ENCODE measurements at regions not wholly inside any gene's neighbourhood (a gene's known extent, or its start where the extent isn't known, plus 50 kb on each side); places are given as distances from the start of the nearest gene placed in this dataset.
"Not testable (repeated sequence)": the region's sequence is repeated elsewhere in the genome, so short reads cannot be mapped to it uniquely, and the experiment has no call there.

- POLR2A ChIA-PET; H3K9me3 ChIP-seq (ENCODE audit: control insufficient read depth, insufficient read depth, low read depth, low read length); DNase-seq (ENCODE audit: low read depth, low spot score); ATAC-seq; H3K27ac ChIP-seq (ENCODE audit: low read length); H3K27me3 ChIP-seq (ENCODE audit: control insufficient read depth, insufficient read depth, low read length); BruUV-seq (replicated peaks); in situ Hi-C loops (cut with HindIII; ENCODE audit: low pct_unique_long_range_greater_than_20kb, low sequenced_read_pairs); H3K4me3 ChIP-seq (ENCODE audit: low read depth in 2 of 2, low read length in 2 of 2); CTCF ChIA-PET; intact Hi-C loops (cut with micrococcal nuclease; ENCODE audit: unreplicated experiment); H3K36me3 ChIP-seq (ENCODE audit: control insufficient read depth, insufficient read depth, low read length); H3K4me1 ChIP-seq (ENCODE audit: control insufficient read depth, insufficient read depth, low read length): not testable (repeated sequence)
These were observed 92.8 kb upstream of the SLC1A3 start for GRCh38 chr5:36513647-36514046.

GRCh38 chr5:36519881-36520280, 86.5 kb upstream of the SLC1A3 start:
- Histone ChIP-seq H3K27me3 (ENCODE audit: control insufficient read depth, insufficient read depth, low read length) (no peaks in the 10 kb centered on the region), H3K36me3 (ENCODE audit: control insufficient read depth, insufficient read depth, low read length) (no peaks in the 10 kb centered on the region), H3K4me3 (ENCODE audit: low read depth in 2 of 2, low read length in 2 of 2) (no peak overlapping the region), H3K9me3 (ENCODE audit: control insufficient read depth, insufficient read depth, low read depth, low read length) (no peaks in the 10 kb centered on the region), H3K4me1 (ENCODE audit: control insufficient read depth, insufficient read depth, low read length) (no peaks in the 10 kb centered on the region), H3K27ac (ENCODE audit: low read length) (no peak overlapping the region)
- POLR2A ChIA-PET = no interaction called here
- CTCF ChIA-PET = no interaction called here
- no TSS peak for BruUV-seq (replicated peaks)
- TF ChIP-seq POLR2AphosphoS5 (IDR thresholded peaks at IDR 0.05; ENCODE audit: low read depth, low read length) (no peak), TCF7L2 (IDR thresholded peaks at IDR 0.05; ENCODE audit: low read depth, low read length) (no peak), CTCF (IDR thresholded peaks at IDR 0.05) (no peak), SIN3A (IDR thresholded peaks at IDR 0.05; ENCODE audit: borderline replicate concordance, insufficient read depth, low read depth, low read length) (no peak), REST (IDR thresholded peaks at IDR 0.05; ENCODE audit: insufficient read depth in 1 of 2, low read depth in 2 of 2, low read length in 1 of 2) (no peak)
- in situ Hi-C loops (cut with HindIII; ENCODE audit: low pct_unique_long_range_greater_than_20kb, low sequenced_read_pairs) (no loop called here), intact Hi-C loops (cut with micrococcal nuclease; ENCODE audit: unreplicated experiment) (no loop called here)
- no peak for DNase-seq (ENCODE audit: low read depth, low spot score)
- no peak for ATAC-seq

- no peaks in the 10 kb centered on the region for H3K36me3 ChIP-seq (ENCODE audit: control insufficient read depth, insufficient read depth, low read length)
- no peaks in the 10 kb centered on the region for H3K9me3 ChIP-seq (ENCODE audit: control insufficient read depth, insufficient read depth, low read depth, low read length)
- no peaks in the 10 kb centered on the region for H3K27me3 ChIP-seq (ENCODE audit: control insufficient read depth, insufficient read depth, low read length)
- H3K27ac ChIP-seq (ENCODE audit: low read length) = no peak overlapping the region
- intact Hi-C loops (cut with micrococcal nuclease; ENCODE audit: unreplicated experiment) = no loop called here
- H3K4me3 ChIP-seq (ENCODE audit: low read depth in 2 of 2, low read length in 2 of 2) = no peak overlapping the region
- no peak for DNase-seq (ENCODE audit: low read depth, low spot score)
- no peak for TF ChIP-seq CTCF (IDR thresholded peaks at IDR 0.05)
- TF ChIP-seq REST (IDR thresholded peaks at IDR 0.05; ENCODE audit: insufficient read depth in 1 of 2, low read depth in 2 of 2, low read length in 1 of 2) = no peak
- TF ChIP-seq TCF7L2 (IDR thresholded peaks at IDR 0.05; ENCODE audit: low read depth, low read length) = no peak
- no peak for TF ChIP-seq POLR2AphosphoS5 (IDR thresholded peaks at IDR 0.05; ENCODE audit: low read depth, low read length)
- no peak for TF ChIP-seq SIN3A (IDR thresholded peaks at IDR 0.05; ENCODE audit: borderline replicate concordance, insufficient read depth, low read depth, low read length)
- ChIA-PET CTCF (no interaction called here), POLR2A (no interaction called here)
- BruUV-seq (replicated peaks) = no TSS peak
- H3K4me1 ChIP-seq (ENCODE audit: control insufficient read depth, insufficient read depth, low read length) = no peaks in the 10 kb centered on the region
- no peak for ATAC-seq
- in situ Hi-C loops (cut with HindIII; ENCODE audit: low pct_unique_long_range_greater_than_20kb, low sequenced_read_pairs) = no loop called here
These were observed 85.2 kb upstream of the SLC1A3 start for GRCh38 chr5:36521219-36521618.

Measured in Panc1 (cell line).